ENCODE measurements at regions not wholly inside any gene's neighbourhood (a gene's known extent, or its start where the extent isn't known, plus 50 kb on each side); places are given as distances from the start of the nearest gene placed in this dataset.

- TF ChIP-seq CTCF (conservative IDR thresholded peaks at IDR 0.05 in 1 of 2, IDR thresholded peaks at IDR 0.05 in 1 of 2; ENCODE audit: low read depth in 1 of 2, low read length in 2 of 2) (no peak), EZH2 (IDR thresholded peaks at IDR 0.05; ENCODE audit: low read length, missing control alignments) (no peak)
Observed at GRCh38 chr13:111468037-111468959, 147.9 kb downstream of the TEX29 start.
